SKM-1 treated with dmso at 0.1 percent for 144 hours (cell line): ENCODE measurements at regions not wholly inside any gene's neighbourhood (a gene's known extent, or its start where the extent isn't known, plus 50 kb on each side); places are given as distances from the start of the nearest gene placed in this dataset.

Source experiments
- DNase-seq: peaks from one replicate; lab custom pipeline; 2025; ENCODE audit not compliant: unreplicated experiment; lab: John Stamatoyannopoulos, UW

GRCh38 chr2:129778584-129778877, 200.9 kb upstream of the RAB6C start:
- no peak for DNase-seq

- DNase-seq, result no peak
These were observed 199.7 kb upstream of the RAB6C start for GRCh38 chr2:129779783-129780182.

DNA sequence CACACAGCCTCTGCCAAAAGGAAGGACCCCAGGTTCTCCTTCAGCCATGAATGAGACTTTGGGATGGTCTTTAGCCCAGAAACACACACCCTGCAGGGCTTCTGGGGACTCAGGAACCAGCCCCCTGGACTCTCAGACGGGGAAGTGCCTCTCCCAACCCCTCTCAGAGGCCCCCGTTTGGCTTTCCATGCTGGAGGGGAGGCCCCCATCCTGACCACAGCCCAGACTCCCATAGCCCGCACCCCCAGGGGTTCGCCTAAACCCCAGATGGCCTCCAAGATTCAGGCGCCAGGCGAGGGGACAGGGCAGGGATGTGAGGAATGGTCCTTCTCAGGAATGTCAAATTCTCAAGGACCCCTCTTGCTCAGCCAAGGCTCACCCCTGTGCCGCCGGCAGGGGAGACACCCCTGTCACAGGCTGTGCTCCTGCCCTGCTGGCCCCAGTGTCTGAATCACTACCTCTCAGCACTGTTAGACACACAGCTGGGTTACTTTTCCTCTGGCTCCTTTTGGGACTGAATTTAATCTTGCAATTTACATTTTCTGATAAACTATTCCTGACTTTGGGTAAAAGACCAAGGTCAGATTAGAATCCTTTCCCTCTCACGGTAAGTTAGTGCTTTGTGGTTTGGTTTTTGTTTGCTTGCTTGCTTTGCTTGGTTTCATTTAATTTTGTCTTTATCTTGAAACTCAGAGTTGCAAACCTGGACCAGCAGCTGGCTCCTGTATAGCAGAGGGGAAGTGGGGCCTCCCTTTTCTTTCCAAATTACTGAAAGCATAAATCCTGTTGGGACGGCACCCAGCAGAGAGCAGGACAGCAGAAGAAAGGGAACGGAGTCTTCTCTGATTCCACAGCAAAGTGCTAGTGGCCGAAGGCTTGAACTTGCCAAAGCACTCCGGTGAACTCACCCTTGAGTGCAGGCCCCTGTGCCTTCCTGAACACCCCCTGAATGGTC, 198.9 kb upstream of the RAB6C start:
- no peak for DNase-seq

DNA sequence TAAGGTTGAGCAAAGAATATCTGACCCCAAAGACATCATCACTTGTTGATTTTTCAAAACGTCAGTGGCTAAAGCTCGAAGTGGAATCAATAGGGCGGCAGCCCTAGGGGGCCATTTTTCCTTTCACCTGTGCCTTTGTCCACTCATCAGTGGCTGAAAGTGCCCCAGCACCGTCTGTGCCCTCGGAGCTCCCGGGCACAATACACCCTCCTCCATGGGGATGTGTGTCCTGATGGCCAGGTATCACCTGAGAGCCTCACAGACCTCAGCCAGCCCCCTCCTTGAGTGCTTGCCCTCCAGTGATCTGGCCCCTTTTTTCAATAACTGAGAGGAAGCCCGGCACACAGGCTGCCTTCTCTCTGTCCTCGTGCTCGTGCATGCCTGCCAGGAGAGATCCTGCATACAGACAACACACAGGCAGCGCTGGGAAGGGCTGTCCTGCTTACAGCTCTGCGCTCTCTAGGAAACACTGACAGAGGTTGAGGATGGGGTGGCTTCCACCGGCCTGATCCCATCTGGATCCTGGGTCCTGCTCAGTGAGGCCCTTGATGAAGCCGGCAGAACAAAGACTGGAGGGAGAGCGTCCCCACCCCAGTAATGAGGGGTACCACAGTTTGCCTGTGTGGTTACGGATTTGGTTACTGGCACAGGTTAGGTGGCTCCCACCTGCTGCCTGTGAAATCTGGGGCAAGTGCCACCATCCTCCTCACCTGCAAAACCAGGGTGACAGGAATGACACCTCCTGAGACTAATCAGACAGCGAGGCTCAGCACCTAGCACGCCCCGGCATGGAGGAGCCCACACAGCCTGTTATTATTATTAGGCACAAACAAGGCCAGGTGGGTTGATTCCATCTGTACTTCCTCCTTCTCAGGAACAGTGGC, 197.5 kb upstream of the RAB6C start:
- DNase-seq, result no peak

- no peak for DNase-seq
These were observed 196.9 kb upstream of the RAB6C start for GRCh38 chr2:129782633-129782990.

GRCh38 chr2:129784486-129784885, 195.0 kb upstream of the RAB6C start:
- DNase-seq, result no peak

DNA sequence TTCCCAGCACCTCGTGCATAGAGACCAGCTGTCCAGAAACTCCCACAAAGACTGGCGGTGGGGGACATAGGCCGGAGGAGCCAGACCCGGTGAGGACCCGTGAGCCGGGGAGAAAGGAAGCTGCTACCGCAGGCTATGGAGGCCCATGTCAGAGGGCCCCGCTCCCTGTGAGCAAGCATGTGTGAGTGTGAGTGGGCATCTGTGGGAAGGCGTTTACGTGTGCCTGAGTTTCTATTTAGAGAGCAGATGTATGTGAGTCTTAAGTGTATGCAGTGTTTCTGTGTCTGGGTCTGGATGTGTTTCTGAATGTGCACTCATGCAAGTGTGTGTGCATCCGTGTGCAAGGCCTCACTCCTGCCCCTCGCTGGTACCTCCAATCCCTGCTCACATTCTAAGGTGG, 187.8 kb upstream of the RAB6C start:
- DNase-seq, result no peak

DNA sequence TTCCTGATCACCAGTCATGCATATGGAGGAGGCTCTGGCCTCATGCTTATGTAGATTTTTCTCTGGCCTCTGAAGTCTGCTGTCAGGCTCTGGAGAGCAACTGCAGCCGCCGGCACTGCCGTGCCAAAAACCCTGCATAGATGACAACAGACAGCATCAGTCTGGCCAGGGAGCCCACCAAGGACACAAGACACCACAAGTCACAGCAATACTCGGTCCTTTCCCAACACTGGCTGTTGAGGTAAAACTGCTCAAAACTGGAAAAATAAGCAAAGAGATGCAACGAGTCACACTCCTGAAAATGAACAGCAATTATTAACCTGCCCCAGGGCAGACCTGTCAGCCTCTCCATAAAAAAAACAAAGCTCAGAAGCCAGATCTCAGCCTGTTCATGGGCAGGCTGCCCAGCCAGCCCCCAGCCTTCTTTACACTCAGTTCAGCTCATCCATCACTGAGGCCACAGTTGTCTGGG, 186.0 kb upstream of the RAB6C start:
- DNase-seq, result no peak

DNA sequence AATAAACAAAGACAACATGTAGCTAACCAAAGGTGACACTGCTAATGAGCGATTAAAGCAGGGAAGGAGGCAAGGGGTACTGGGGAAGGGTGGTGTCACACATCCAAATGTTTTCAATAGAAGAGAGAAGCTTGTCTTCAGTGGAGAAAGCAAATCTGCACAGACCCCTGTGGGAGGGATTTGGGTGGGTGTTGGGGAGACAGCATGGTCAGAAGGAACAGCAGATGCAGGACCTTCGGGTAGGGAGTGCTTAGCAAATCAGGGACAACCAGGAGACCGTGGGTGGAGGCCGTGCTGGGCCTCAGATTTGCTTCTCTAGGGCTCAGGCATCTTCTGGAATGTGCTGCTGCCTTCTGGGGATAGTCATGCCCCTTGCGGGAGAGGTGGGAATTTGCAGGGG, 185.3 kb upstream of the RAB6C start:
- no peak for DNase-seq

- no peak for DNase-seq
These were observed 184.9 kb upstream of the RAB6C start for GRCh38 chr2:129794540-129794939.

GRCh38 chr2:129796225-129796624, 183.2 kb upstream of the RAB6C start:
- DNase-seq, result no peak

- DNase-seq, result no peak
These were observed 182.5 kb upstream of the RAB6C start for GRCh38 chr2:129796801-129797488.

DNA sequence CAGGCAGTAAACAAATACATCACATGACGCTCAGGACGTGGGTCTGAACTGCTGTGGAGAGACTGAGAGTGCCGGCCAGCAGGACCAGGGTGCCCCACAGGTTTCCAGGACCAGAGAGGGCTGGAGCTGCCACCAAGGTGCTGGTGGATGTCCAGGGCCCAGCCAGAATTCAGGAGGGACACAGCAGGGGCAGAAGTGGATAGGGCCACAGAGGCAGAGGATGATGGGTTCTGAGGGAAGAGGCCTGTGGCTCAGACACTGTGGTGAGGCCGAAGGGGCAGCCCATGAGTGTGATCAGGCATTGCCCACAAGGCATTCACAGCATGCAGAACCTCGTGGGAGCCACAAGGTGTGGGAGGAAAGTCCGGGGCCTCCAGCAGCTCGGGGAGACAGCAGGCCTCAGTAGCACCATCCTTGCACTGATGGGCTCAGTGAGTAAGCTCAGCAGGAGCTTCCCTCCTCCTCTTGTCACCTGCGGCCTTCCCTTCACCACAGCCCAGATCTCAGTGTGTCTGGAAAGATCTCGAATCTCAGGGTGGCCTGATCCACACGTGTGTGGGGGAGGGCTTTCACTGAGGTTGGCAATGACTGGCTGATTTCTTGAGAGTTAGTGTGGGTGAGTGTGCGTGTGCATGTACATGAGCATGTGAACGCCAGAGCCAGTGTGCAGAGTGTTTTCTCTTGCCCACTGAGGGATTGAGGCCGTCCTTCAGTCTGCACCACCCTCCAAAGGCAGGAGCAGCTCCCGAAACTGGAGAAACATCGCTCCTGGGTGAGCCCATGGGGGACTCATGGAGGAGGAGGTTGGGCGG, 181.8 kb upstream of the RAB6C start:
- DNase-seq, result no peak

DNA sequence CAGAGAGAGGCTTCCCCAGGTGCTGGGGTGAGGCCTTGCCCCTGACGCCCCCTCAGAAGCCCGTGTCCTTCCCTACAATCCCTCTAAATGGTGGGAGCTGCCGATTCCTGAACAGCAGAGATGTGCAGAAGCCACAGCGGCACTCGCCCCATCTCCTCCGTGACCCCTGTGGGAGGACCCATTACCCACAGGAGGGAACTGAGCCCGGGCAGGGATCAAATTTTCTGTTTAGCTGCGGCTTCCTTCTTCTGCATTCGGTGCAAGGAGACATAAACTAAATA, 181.2 kb upstream of the RAB6C start:
- DNase-seq, result no peak

GRCh38 chr2:129798626-129799025, 180.8 kb upstream of the RAB6C start:
- DNase-seq, result no peak

GRCh38 chr2:129799036-129799958, 180.2 kb upstream of the RAB6C start:
- DNase-seq, result no peak

DNA sequence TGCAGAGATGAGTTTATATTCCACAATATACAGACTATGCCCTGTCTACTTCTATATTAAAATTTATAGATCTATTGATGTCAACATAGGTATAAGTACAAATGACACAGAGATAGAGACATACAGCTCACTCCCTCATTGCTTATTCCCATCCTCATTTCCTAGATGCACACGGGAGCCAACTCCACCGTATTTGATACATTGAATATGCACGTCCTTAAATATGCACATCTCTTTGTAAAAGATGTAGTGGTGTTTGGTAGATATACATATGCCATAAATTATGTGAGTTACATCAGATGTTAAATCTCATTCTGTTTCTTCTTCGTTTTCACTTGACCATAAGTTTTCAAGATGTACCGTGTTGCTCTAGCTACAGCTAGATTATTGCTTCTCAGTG, 179.2 kb upstream of the RAB6C start:
- no peak for DNase-seq

DNA sequence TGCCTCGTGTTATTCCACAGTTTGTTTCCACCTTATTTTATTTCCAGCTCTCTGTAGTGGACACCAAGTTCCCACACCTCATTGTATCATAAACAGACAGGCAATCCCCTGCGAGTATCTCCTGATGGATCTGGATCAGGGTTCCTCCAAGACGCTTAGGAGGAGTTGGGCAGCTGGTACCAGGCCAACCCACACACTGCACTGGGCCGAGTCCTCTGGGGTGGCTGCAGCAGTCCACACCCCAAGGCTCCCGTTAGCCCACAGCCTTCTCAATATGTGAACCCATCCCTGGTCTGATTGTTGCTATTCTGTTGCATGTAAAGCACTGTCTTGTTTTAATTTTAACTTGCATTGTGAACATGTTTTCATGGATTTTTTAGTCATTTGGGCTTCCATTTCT, 178.8 kb upstream of the RAB6C start:
- DNase-seq, result no peak

DNA sequence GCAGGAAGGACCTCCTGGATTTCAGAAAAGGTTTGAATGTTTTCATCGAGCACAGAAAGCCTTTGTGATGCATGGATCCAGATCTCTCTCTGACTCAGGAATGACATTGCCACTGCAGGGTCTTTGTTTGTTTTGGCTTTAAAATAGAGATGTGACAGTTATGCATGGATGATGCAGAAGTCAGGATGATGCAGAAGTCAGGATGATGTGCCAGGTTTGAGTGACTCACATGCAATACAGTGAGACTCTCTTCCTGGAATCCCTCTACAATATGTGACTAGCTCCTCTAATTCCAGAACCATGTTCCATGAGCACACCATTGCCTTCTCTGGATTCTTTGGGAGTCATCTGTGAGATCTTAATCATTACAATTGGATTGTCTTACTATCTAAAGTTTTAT, 177.9 kb upstream of the RAB6C start:
- no peak for DNase-seq

- DNase-seq, result no peak
These were observed 177.2 kb upstream of the RAB6C start for GRCh38 chr2:129802290-129802689.
